ENCODE measurements at regions not wholly inside any gene's neighbourhood (a gene's known extent, or its start where the extent isn't known, plus 50 kb on each side); places are given as distances from the start of the nearest gene placed in this dataset.

- no peaks in the 10 kb centered on the region for H3K4me1 ChIP-seq
- no peak overlapping the region for H3K4me3 ChIP-seq
- no peaks in the 10 kb centered on the region for H3K27me3 ChIP-seq
- H3K9me3 ChIP-seq = peaks cover 0 to 22% of the 10 kb centered on the region in 2 donors
- intact Hi-C loops (cut with DNase I) = no loop called here
- ATAC-seq (no peak), DNase-seq (no peak)
- TF ChIP-seq CTCF (IDR thresholded peaks at IDR 0.05) = no peak
- H3K36me3 ChIP-seq = no peaks in the 10 kb centered on the region
- H3K27ac ChIP-seq = no peak overlapping the region
These were observed 244.9 kb downstream of the SEMA3D start for GRCh38 chr7:84941936-84942335.

DNA sequence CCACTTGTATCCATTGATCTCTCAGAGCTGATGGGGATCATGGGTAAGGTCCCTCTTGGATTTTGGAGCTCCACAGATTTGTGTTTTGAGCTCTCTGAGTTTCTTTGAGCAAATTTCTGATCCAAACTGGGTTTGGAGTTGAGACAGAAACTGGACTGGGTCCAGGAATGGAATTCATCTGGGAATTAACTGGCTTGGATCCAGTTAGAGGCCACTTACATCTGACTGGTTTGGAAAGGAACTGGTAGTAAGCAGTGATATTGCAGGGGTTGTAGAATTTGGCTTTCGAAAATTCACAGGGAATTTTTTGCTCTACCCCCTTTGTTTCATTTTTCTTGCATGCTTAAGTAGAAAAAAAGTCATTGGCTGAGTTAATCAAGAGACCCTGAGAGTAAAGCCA, 245.6 kb downstream of the SEMA3D start:
- Histone ChIP-seq H3K9me3 (peaks cover 0 to 22% of the 10 kb centered on the region in 2 donors), H3K4me3 (no peak overlapping the region), H3K27ac (no peak overlapping the region), H3K36me3 (no peaks in the 10 kb centered on the region), H3K27me3 (no peaks in the 10 kb centered on the region), H3K4me1 (no peaks in the 10 kb centered on the region)
- DNase-seq = no peak
- intact Hi-C loops (cut with DNase I) = no loop called here
- no peak for TF ChIP-seq CTCF (IDR thresholded peaks at IDR 0.05)
- no peak for ATAC-seq

DNA sequence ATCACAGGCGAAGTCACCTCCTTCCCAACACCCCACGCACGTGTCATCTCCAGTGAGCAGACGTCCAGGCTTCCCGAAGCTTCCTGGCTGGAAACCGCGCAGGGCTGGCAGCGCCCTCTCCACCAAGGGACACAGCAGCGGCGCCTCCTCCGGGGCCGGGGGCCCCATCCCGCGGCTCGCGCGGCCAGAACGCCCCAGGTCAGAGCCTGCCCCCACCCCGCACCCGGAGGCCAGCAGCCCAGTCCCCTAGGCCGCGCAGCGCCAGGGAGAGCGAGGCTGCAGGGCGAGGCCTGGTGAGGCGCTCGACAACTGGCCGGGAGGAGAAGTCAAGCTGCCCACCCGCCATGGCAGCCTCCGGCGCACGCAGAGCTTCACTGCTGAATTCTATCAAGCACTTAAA, 247.0 kb downstream of the SEMA3D start:
- H3K4me1 ChIP-seq = no peaks in the 10 kb centered on the region
- H3K36me3 ChIP-seq = no peaks in the 10 kb centered on the region
- peak in 1 of 4 donors; percentile 69 for DNase-seq
- TF ChIP-seq CTCF (IDR thresholded peaks at IDR 0.05) = no peak
- no peak overlapping the region for H3K4me3 ChIP-seq
- no peak for ATAC-seq
- no peaks in the 10 kb centered on the region for H3K27me3 ChIP-seq
- intact Hi-C loops (cut with DNase I) = no loop called here
- H3K9me3 ChIP-seq = peaks cover 0 to 22% of the 10 kb centered on the region in 2 donors
- H3K27ac ChIP-seq = no peak overlapping the region

- no peak overlapping the region for H3K4me3 ChIP-seq
- intact Hi-C loops (cut with DNase I) = no loop called here
- TF ChIP-seq CTCF (IDR thresholded peaks at IDR 0.05) = no peak
- H3K9me3 ChIP-seq = peaks cover 0 to 24% of the 10 kb centered on the region in 2 donors
- H3K4me1 ChIP-seq = no peaks in the 10 kb centered on the region
- DNase-seq (peak in 1 of 4 donors; percentile 50), ATAC-seq (no peak)
- H3K27ac ChIP-seq = no peak overlapping the region
- no peaks in the 10 kb centered on the region for H3K27me3 ChIP-seq
- H3K36me3 ChIP-seq = no peaks in the 10 kb centered on the region
These were observed 247.4 kb downstream of the SEMA3D start for GRCh38 chr7:84939442-84939841.

GRCh38 chr7:84924353-84924752, 262.5 kb downstream of the SEMA3D start:
- no peak for ATAC-seq
- no peak for DNase-seq
- TF ChIP-seq CTCF (IDR thresholded peaks at IDR 0.05) = no peak

More at GRCh38 chr7:84924353-84924752, 262.5 kb downstream of the SEMA3D start:
- Histone ChIP-seq H3K9me3 (peaks cover 0 to 8% of the 10 kb centered on the region in 2 donors), H3K4me1 (no peaks in the 10 kb centered on the region), H3K27ac (no peak overlapping the region), H3K4me3 (no peak overlapping the region), H3K36me3 (no peaks in the 10 kb centered on the region), H3K27me3 (no peaks in the 10 kb centered on the region)
- intact Hi-C loops (cut with DNase I) = no loop called here
